Natural killer cell (primary cell): ENCODE measurements at regions not wholly inside any gene's neighbourhood (a gene's known extent, or its start where the extent isn't known, plus 50 kb on each side); places are given as distances from the start of the nearest gene placed in this dataset.
"Not testable (repeated sequence)": the region's sequence is repeated elsewhere in the genome, so short reads cannot be mapped to it uniquely, and the experiment has no call there.

Source experiments
- ATAC-seq, 3 donors: fragments of 150-1000 bp in 2 of 3; fragments of 200-7000 bp in 1 of 3; cut with Tn5 transposase; 1 replicate in 1 of 3; 2 replicates in 2 of 3; pipeline ENCODE4 v1.10.0; 2021; ENCODE audit warnings: mild to moderate bottlenecking in 2 of 3, moderate library complexity in 2 of 3
- DNase-seq, 2 donors: peaks; one replicate each; pipeline versions ENCODE4 v3.0.0 to v3.0.0-alpha.2; 2013 to 2021; ENCODE audit warnings: mixed read lengths in 1 of 2
- H3K27ac ChIP-seq: one replicate; pipeline ENCODE4 v1.5.1; 2013; ENCODE audit warnings: mild to moderate bottlenecking, low read length
- H3K27me3 ChIP-seq: one replicate; pipeline ENCODE4 v1.6.1; 2013; ENCODE audit warnings: low read length; ENCODE audit not compliant: control insufficient read depth, insufficient read depth
- H3K36me3 ChIP-seq: one replicate; pipeline ENCODE4 v1.6.1; 2013; ENCODE audit warnings: low read length; ENCODE audit not compliant: control insufficient read depth, insufficient read depth
- H3K4me1 ChIP-seq: one replicate; pipeline ENCODE4 v1.6.1; 2013; ENCODE audit warnings: low read length; ENCODE audit not compliant: control insufficient read depth, insufficient read depth
- H3K4me3 ChIP-seq: one replicate; pipeline ENCODE4 v1.5.1; 2013; ENCODE audit warnings: low read length
- H3K9me3 ChIP-seq: one replicate; pipeline ENCODE4 v1.6.1; 2013; ENCODE audit warnings: low read length; ENCODE audit not compliant: control insufficient read depth, insufficient read depth
- H3K27ac Mint-ChIP-seq, 2 donors: one replicate each; pipeline ENCODE4 v1.8.0; 2022; ENCODE audit warnings: mild to moderate bottlenecking in 2 of 2, mixed read lengths in 2 of 2, moderate library complexity in 1 of 2
- H3K27me3 Mint-ChIP-seq, 2 donors: one replicate each; pipeline ENCODE4 v1.8.0; 2022; ENCODE audit warnings: low read depth in 2 of 2, mixed read lengths in 2 of 2
- H3K36me3 Mint-ChIP-seq: one replicate; pipeline ENCODE4 v1.8.0; 2022; ENCODE audit warnings: mixed read lengths
- H3K4me1 Mint-ChIP-seq, 2 donors: one replicate each; pipeline ENCODE4 v1.8.0; 2022; ENCODE audit warnings: mixed read lengths in 2 of 2
- H3K4me3 Mint-ChIP-seq: one replicate; pipeline ENCODE4 v1.8.0; 2022; ENCODE audit warnings: mild to moderate bottlenecking, moderate library complexity, mixed read lengths
- H3K9me3 Mint-ChIP-seq, 2 donors: one replicate each; pipeline ENCODE4 v1.8.0; 2022; ENCODE audit warnings: mixed read lengths in 2 of 2
- CTCF ChIP-seq: fragments of 200-600 bp; IDR thresholded peaks from one replicate; pipeline ENCODE4 v1.8.0; 2022; ENCODE audit warnings: antibody characterized with exemption
- WGBS: methylation state at CpG from one replicate; pipeline ENCODE4 v1.1.7; 2013; ENCODE audit warnings: missing lambda C conversion rate; ENCODE audit not compliant: insufficient coverage; 5-methylcytosine and 5-hydroxymethylcytosine counted together
- intact Hi-C: fragments of 100-400 bp; cut with micrococcal nuclease; formaldehyde crosslinking; loops from one replicate; pipeline ENCODE4 v1.14.2; 2022

DNA sequence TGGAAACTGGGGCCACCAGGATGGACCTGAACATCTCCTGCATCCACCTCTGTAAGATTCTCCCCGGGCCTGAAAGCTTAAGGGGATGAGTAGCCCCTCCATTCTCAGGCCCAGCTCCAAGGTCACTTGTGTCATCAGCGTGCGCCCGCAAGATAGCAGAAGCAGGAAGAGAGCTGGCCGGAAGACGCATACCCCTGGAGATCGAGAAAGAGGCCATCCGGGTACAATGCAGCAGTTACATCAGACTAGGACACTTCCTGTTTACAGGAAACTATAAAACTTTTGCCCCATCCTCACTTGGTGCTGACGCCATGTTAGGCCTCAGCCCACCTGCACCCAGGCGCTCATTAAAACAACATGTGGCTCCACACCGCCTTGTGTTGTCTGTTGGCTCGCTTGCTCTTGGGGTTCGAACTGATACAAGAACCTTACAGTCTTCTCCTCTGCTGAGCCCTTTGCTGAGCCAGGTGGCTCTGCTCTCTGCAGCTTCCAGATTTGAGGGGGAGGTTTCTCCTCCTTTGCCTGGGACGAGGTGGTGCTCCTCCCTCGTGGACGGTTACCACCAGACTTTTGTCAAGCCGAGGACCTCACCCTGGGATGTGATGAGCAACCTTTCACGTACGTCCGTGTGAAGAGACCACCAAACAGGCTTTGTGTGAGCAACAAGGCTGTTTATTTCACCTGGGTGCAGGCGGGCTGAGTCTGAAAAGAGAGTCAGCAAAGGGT lies 277.5 kb upstream of the C1orf174 start:
- H3K9me3 ChIP-seq, result no peaks in the 10 kb centered on the region
- no peak overlapping the region for H3K4me3 ChIP-seq
- 78% methylated on average over 21 of the region's 21 CpGs for WGBS
- Mint-ChIP-seq H3K27ac (no peak overlapping the region), H3K4me1 (no peaks in the 10 kb centered on the region), H3K9me3 (no peaks in the 10 kb centered on the region), H3K4me3 (no peak overlapping the region), H3K36me3 (no peaks in the 10 kb centered on the region), H3K27me3 (peaks cover 0 to 8% of the 10 kb centered on the region in 2 donors)
- intact Hi-C loops, result no loop called here
- H3K4me1 ChIP-seq, result no peaks in the 10 kb centered on the region
- DNase-seq (no peak), ATAC-seq (no peak)
- TF ChIP-seq CTCF, result no peak
- no peaks in the 10 kb centered on the region for H3K36me3 ChIP-seq
- no peaks in the 10 kb centered on the region for H3K27me3 ChIP-seq
- no peak overlapping the region for H3K27ac ChIP-seq

- ATAC-seq, result peak in 1 of 3 donors; percentile 7
- Mint-ChIP-seq H3K4me3 (no peak overlapping the region), H3K27me3 (peaks cover 0 to 7% of the 10 kb centered on the region in 2 donors), H3K36me3 (no peaks in the 10 kb centered on the region), H3K4me1 (no peaks in the 10 kb centered on the region), H3K27ac (no peak overlapping the region), H3K9me3 (no peaks in the 10 kb centered on the region)
- no peak for TF ChIP-seq CTCF
- WGBS, result 81% methylated on average over 11 of the region's 11 CpGs
- H3K4me1 ChIP-seq, result no peaks in the 10 kb centered on the region
- intact Hi-C loops, result no loop called here
- no peaks in the 10 kb centered on the region for H3K27me3 ChIP-seq
- H3K9me3 ChIP-seq, result no peaks in the 10 kb centered on the region
- DNase-seq, result no peak
- no peak overlapping the region for H3K4me3 ChIP-seq
- H3K27ac ChIP-seq, result no peak overlapping the region
- H3K36me3 ChIP-seq, result no peaks in the 10 kb centered on the region
Observed at GRCh38 chr1:4178501-4179113, 278.5 kb upstream of the C1orf174 start.

DNA sequence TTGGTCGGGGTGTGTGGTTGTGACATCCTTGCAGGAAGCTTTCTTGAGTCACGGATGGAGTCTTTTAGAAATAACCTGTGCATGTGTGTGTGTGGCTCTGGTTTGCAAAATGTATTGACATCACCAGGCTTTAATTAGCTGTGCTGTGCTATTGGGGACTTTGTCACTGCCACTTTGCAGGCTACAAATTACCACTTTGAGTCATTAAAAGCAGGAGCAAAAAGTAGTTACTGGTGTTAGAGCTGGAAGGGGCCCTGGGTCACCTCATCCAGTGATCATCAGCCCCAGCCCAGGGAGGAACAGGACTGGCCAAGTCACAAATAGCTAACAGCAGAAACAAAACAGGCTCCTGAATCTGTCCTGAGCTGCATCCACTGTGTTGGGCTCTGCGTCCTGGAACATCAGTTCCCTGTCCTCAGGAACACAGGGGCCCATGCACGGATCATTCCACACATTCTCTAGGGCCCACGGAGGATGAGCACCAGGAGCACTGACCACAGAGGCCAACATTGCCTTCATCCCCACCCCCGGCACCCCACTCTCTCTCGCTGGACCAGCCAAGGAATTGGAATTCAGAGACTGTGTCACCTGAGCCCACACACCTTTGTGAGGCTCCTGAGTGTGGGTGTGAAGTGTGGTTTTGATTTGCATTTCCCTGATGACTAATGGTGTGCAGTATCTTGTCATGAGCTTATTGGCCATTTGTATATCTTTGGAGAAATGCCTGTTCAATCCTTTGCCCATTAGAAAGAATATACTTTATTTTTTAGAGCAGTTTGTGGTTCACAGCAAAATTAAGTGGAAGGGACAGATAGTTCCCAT lies 280.1 kb upstream of the C1orf174 start:
- H3K36me3 ChIP-seq, result no peaks in the 10 kb centered on the region
- H3K9me3 Mint-ChIP-seq, result no peaks in the 10 kb centered on the region
- no peak overlapping the region for H3K27ac Mint-ChIP-seq
- intact Hi-C loops, result no loop called here
- TF ChIP-seq CTCF, result no peak
- H3K36me3 Mint-ChIP-seq, result no peaks in the 10 kb centered on the region
- no peak for DNase-seq
- H3K27me3 Mint-ChIP-seq, result no peaks in the 10 kb centered on the region
- H3K4me1 Mint-ChIP-seq, result no peaks in the 10 kb centered on the region
- no peaks in the 10 kb centered on the region for H3K9me3 ChIP-seq
- 76% methylated on average over 7 of the region's 7 CpGs for WGBS
- H3K4me1 ChIP-seq, result no peaks in the 10 kb centered on the region
- no peak overlapping the region for H3K27ac ChIP-seq
- H3K4me3 Mint-ChIP-seq, result no peak overlapping the region
- H3K4me3 ChIP-seq, result no peak overlapping the region
- no peak for ATAC-seq
- H3K27me3 ChIP-seq, result no peaks in the 10 kb centered on the region

DNA sequence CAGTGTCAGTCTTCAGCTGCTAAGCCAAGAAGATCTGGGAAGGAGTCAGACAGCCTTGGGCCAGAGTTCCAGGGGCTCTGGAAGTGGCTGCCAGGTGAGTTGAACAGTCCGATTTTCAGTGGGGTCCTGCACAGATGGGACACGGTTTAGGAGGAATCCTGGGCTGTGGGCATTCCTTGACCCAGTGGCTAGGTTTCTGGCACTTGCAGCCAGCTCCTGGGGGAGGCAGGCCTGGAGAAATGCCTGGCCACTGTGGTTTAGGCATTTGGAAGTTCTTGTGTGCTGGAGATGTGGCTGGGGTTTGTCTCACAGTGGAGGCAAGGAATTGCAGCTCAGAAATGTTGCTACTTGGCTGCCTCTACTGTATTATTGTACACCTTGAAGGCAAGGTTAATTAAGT lies 286.4 kb upstream of the C1orf174 start:
- H3K27ac ChIP-seq, ATAC-seq, H3K4me3 ChIP-seq, H3K4me3 Mint-ChIP-seq, H3K27ac Mint-ChIP-seq, H3K9me3 Mint-ChIP-seq, H3K36me3 ChIP-seq, intact Hi-C loops, H3K27me3 ChIP-seq, H3K4me1 ChIP-seq, H3K36me3 Mint-ChIP-seq, H3K9me3 ChIP-seq, DNase-seq, H3K4me1 Mint-ChIP-seq: not testable (repeated sequence)
- 77% methylated on average over 2 of the region's 2 CpGs for WGBS
- H3K27me3 Mint-ChIP-seq, result peaks cover 0 to 13% of the 10 kb centered on the region in 2 donors
